CD4-positive, alpha-beta T cell treated with Interleukin-21 for 1 hour (primary cell): ENCODE measurements at regions not wholly inside any gene's neighbourhood (a gene's known extent, or its start where the extent isn't known, plus 50 kb on each side); places are given as distances from the start of the nearest gene placed in this dataset.

Experiments used
- DNase-seq: peaks from one replicate; pipeline ENCODE4 v3.0.0-alpha.2; 2020

GRCh38 chr9:84590706-84591105 is 78.8 kb upstream of the NTRK2 start:
- no peak for DNase-seq

- DNase-seq = no peak
Measured at GRCh38 chr9:84592918-84593317, 76.6 kb upstream of the NTRK2 start.

GRCh38 chr9:84593352-84593751 is 76.2 kb upstream of the NTRK2 start:
- DNase-seq = no peak

- DNase-seq = no peak
Measured at GRCh38 chr9:84597131-84597530, 72.4 kb upstream of the NTRK2 start.

GRCh38 chr9:84598921-84599636 is 70.5 kb upstream of the NTRK2 start:
- DNase-seq = no peak

- no peak for DNase-seq
Measured at GRCh38 chr9:84600739-84601138, 68.8 kb upstream of the NTRK2 start.

- no peak for DNase-seq
Measured at GRCh38 chr9:84604223-84604622, 65.3 kb upstream of the NTRK2 start.

- DNase-seq = no peak
Measured at GRCh38 chr9:84609779-84610178, 59.8 kb upstream of the NTRK2 start.

GRCh38 chr9:84613431-84613830 is 56.1 kb upstream of the NTRK2 start:
- DNase-seq = no peak

- no peak for DNase-seq
Measured at GRCh38 chr9:84615544-84615943, 54.0 kb upstream of the NTRK2 start.

GRCh38 chr9:84617411-84618029 is 52.0 kb upstream of the NTRK2 start:
- no peak for DNase-seq
